DMS79 (cell line): ENCODE measurements at regions not wholly inside any gene's neighbourhood (a gene's known extent, or its start where the extent isn't known, plus 50 kb on each side); places are given as distances from the start of the nearest gene placed in this dataset.
"Not testable (repeated sequence)": the region's sequence is repeated elsewhere in the genome, so short reads cannot be mapped to it uniquely, and the experiment has no call there.

ENCODE experiments used
- DNase-seq: peaks from one replicate; lab custom pipeline; 2025; lab: John Stamatoyannopoulos, UW

DNA sequence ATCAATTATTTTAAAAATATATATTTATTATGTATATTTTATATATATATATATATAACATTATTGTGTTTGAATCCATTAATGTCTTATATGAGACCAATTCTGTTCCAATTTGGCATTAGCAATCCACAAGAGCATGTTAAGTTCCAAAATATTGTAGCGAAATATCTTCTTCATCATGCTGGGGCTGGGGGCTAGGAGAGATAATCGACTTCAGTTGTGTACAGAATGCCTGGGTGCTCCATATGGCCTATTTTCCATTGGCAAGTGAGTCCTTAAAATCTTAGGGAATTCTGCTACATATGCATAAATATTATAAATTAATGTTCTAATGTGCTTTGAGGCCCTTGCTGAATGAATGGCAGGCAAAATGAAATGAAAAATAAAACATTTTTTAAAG lies 117.7 kb downstream of the PCDH7 start:
- no peak for DNase-seq

DNA sequence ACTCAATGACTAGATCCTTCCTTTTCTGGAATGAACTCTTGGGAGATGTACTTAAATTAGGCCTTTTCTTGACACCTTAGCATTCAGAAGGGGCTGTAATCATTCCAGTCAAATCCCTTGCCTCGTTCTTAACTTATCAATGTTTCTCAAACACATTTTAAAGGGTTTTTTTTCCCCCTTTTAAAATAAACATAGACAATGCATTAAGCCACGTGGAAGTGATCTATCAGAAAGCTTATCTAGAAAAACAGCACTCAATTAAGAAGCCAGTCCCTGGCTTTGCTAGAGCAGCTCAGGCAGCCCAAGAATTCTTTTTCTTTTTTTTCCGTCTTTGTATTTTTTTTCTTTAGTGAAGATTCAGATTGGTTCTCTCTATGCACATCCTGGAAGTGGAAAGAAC lies 118.2 kb downstream of the PCDH7 start:
- DNase-seq: no peak

DNA sequence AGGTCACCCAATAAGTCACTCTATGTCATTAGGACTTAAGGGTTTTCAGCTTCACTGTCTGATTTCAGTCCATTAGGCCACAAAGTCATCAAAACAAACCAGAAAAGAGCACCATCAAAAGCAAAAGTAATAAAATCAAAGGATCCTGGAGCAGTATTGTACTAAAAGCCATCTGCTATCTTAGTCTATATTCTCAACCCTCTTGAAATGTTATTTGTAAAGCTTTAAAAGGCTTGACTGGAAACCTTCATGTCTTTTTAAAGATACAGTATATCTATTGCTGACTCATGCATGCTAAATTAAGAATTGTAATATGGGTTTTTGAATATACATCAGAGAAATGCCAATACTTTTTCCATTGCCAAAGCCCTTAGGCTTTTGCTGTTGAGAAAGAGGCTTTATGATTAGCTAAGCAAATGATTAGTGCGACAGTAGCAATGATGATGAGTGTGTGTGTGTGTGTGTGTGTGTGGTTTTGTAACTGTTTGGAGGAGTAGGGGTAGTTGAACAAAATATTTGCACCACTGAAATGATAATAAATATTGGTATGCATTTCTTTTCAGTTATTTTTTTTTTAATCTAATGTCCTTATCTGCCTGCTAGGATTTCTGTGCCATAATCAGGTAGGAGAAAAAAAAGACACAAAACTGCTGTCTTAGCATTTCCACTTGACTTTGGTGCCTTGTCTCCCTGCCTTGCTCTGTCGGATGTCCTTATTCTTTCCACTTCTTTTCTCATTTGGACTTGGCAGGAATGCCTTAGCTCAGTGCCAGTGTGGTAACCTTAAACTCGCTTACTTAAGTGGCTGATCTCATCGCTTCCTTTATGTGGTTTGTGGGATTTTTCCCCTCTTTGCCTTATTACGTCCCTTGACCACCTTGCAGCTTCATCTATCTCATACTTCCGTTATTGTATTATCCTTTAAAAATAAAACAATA lies 119.7 kb downstream of the PCDH7 start:
- no peak for DNase-seq

DNA sequence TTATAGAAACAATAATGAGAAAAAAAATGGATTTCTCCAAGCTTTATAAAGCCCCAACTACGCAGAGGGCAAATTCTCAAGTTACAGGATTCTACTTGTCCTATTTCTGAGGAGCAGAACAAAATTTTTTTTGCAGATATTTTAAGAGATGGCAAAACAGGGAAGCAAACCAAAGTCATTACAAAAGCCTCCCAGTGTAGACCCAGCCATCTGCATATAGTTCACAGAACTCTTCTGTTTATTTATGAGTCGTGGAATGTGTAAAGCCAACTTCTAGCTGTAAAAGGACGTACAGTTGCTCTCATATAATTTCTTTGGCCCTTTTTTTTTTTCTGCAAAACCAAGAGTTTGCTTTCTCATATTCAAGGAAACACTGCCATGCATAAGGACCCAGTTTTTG lies 120.4 kb downstream of the PCDH7 start:
- DNase-seq: no peak

DNA sequence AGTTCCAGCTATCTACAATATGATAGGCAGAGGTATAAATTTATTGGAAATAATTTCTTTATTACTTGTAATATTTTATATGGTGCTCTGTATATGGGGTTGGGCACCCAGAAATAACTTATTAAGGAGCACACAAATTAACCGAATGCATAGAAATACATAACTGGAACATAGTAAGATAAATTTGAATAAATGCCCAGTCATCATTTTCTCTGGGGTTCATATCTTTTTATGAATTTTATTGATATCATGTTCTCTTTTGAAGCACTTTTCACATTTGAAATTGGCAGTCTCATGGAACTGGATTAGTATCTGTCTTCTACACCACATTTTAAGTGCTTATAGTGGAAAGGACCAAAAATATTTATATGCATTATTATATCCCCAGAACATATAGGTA lies 122.0 kb downstream of the PCDH7 start:
- DNase-seq: no peak

DNA sequence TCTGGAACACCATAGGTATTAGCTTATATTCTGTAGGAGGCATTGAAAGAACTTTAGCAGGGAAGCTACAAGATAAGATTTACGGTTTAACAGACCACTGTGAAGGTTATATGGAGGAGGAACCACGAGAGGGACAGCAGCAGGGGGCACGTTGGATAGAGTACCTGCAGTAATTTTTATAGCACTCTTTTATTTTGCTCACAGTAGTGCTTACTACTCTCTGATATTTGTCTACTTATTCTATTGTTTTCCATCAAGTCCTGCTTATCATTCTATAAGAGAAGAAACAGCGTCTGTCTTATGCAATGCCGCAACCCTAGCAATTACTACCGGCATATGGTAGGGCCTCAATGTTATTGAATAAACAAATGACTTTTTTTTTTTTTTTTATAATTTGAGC lies 122.5 kb downstream of the PCDH7 start:
- DNase-seq: no peak

DNA sequence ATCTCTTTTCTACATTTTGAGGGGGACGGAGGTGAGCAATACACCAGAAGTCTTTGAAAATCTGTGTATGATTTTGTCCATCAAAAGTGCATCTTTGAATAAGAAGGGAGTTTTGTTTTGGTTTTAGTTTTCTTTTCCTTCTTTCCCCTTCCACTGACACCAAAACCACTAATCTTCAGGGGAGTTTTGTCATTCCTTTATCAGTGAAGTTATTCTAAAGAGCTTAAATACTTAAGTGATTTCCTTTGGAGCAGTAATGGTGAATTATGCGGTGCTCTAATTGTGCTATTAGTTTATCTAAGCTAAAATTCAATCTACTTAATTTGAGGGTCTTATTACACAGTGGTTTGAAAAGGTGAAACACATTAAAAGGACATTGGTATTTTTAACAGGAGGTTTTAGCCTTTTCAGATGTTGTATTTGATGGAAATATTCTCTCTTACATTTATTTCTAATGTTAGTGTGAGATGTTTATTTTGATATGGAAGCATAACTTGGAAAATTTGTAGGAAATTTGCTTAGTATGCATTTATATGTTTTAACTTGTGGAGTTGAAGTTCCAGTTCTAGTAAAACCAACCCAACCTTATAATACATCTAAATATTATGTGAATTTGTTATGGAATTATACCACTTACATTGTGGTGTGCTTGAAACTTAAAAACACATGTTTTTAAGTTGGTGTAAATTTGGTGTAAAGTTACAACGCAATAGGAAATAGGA lies 124.9 kb downstream of the PCDH7 start:
- no peak for DNase-seq

DNA sequence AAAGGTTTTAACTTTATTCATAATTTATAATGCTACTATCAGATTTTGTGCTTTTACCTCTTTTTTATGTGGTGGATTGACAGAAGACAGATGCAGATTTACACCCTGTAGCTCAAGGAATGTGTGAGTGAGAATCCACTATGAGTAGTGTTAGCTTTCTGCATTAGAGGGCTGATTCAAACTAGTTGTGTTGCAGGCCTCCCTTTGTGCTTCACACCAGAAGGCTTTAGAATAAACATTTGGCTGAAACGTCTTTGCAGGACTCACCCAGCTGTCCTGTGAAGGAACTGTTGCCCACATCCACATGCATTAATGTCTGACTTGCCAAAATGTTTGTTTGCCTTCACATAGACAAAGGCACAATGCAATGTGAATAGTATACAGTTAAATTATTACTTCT lies 127.0 kb downstream of the PCDH7 start:
- DNase-seq: no peak

DNA sequence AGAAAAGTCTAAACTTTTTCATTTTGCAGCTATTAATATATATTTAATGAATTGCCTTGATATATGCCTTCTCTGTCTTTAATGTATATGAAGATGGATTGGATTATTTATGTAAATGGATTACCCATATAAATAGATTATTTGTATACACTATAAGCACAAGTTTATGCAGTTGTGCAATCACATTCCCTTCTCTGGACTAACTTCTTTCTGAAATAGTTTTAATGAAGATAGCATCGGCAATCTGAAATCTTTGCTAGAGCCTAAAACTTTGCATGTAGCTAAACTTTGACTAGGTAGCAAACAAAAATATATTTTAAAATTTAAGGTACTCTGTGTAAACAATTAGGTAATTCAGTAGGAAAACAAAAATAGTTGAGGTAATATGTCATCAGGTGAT lies 127.8 kb downstream of the PCDH7 start:
- no peak for DNase-seq

DNA sequence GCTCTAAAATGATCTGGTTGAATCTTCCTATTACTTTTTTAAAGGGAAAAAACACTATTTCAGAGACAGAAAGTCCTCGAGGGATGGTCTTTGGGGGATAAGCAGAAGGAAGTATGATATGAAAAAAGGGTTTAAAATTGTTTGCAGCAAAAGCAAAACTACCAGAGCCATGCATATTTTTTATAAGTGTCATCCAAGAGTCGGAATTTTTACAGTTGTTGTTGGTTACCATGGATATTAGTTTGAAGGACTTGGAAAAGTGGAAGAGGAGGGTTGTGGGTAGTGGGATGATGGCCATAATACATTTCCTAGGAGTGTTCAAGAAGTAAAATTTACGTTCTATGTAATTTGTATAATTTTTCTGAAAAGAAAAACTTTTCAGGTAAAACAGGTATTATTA lies 134.4 kb downstream of the PCDH7 start:
- DNase-seq: no peak

DNA sequence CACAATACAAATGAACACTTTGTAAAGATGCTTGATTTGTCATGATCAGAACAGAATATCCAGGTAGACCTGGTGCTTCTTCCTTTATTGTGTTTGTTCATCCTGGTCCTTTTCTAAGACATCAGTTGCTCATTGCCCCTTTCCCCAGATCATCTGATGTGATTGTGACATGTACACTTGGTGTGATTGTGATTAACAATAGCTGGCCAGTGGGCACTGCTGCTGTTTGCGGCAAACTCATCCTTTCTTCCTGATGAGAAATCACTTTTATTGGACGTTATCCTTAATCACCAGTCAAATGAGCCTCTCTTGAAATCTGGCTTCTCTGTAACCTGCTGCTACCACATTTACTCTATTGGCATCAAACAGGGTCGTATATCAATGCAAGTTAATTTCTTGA lies 135.1 kb downstream of the PCDH7 start:
- no peak for DNase-seq

DNA sequence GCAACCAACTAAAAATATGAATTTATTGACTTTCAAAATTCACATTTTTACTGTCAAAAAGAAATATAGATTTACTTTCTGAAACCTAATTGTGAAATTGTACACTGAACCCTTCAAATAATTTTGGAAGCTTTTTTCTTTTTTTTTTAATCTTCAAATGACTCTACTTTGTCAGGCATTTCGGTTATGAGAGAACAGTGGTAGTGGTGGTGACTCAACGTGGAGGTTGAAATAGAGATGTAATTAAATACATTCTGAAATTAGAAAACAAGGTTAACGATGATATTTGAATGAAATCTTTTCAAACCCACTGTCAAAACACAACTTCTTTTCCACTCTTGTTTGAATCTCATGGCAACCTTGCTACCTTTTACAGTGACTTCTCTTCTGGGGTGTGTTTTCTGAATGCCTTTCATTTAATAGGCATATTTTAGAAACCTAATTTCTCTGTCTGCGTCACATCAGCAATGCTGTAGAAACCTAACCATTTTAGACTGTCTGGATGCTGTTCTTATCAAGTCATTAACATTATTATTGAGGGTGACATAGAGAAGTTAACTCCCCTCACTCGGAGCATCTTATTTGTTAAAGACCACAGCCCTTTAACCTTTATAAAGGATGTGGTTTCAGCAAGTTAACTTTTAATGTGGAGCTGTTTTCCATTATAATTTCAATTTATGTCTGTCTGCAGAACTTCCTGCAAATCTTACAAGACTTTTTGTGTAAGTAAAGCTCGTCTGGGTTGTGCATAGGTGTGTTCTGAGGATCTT lies 136.8 kb downstream of the PCDH7 start:
- no peak for DNase-seq

DNA sequence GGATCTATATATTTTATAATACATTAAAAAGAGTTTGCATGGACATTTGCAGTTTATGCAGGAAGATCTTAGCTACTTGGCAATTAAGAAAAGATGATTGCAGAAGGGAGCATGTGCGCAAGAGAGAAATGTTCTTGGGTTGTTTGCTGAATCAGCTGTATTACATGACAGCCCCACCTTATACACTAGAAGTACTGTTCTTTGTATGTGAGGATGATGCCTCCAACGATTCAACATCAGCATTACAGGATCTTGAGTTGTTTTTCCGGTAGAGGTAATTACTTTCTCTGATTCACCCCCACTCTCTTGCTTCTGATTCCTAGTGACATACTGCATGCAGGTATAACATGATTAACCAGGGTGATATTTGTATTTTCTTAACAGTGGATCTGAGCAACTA lies 140.8 kb downstream of the PCDH7 start:
- DNase-seq: no peak

DNA sequence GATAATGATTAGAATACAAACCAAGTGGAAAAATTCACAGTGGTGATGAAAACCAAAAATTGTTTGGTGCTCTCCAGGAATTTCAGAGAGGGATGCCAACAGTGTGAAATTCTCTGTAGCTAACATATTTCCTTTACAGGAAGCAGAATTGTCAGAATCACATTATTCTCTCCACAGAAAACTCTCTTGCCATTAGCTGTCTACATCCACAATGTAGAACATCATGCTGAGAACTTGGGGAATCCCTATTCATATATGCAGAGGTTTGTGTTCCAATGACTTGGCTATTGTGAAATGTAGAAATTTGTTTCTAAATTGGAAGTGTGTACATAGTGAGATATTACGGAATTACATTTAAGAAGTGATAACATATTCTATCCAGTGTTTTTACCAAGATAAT lies 142.0 kb downstream of the PCDH7 start:
- no peak for DNase-seq

DNA sequence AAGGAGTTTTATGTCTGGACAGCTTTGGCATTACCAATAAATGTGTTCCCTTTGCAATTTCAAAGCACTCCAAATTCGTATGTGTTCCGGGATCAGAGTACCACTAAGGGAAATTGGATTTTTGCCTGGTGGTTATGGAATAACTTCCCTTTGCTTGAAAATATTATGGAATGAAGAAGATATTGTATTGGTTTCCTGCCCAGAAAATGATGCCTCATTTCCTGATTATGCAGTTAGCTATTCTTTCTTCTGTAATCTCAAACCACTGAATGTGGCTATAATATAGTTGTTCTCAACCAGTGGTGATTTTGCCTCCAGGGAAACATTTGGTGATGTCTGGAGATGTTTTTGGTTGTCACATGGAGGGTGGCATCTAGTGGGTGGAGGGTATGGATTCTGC lies 142.9 kb downstream of the PCDH7 start:
- no peak for DNase-seq

DNA sequence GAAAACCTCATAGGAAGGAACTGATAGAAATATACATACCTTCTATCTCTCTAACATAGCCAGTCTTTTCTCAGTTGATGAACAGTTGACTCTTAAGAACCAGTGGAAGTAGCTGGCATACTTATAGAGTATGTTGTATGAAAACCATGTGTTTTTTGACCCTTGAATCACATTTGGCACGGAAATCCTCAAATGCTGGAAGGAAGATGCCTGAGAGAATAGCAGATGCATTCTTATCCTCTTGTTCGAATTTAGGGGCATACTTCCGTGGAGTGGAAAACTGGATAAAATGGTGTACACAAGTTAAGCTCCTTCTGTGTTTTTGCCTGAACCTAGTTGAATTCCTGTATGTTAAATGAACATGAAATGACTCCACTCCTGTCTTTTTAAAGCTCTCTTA lies 145.5 kb downstream of the PCDH7 start:
- DNase-seq: no peak

DNA sequence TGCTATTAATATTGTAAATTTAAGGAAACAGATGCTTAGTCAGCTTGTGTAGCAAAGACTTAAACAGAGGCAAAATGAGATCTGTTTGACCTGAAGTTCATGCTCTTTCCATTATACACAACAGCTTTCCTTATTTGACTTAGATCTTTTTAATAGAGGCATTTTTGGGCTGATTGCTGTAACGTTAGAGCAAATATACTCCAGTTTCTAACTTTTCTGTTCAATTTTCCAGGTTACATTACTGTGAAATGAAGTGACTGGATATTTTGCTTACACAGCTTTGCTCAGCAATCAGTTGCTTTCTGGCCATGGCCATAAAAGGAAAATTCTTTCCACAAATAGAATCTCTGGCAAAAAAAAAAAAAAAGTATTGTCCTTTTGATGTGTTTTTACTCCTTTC lies 146.2 kb downstream of the PCDH7 start:
- no peak for DNase-seq

DNA sequence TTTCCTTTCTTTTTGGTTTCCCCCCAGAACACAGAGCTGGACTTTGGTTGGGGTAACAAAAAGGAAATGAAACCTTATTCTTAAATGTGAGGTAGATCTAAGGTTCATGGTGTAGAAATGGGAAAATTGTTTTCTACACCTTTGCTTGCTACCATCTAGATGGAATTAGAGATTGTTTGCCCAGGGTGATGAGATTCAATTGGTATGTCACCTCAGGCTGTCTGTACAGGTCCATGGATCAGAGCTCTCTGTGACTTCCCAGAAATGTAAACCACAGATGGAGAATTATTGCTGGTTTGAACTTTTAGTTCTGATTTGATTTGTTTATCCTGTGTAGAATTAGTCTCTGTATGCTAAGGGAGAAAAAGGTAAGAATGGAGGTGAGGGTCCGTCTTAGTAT lies 146.7 kb downstream of the PCDH7 start:
- DNase-seq: no peak

DNA sequence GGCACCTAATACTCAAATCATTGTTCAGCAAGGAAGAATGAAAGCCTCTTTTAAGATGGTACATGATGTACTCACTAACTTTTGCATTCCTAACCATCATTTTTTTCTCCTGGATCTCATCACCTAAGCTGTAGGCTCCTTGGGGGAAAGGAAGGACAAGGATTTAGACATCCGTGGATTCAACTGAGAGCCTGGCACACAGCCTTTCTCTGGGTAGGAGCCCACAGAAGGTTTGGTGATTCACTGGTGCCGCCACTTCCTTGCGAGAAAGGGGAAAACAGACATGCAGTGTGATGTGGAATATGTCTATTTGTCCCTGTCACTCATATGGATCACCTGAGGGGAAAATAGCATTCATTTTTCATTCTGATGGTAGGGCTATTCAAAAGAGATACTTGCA lies 147.3 kb downstream of the PCDH7 start:
- no peak for DNase-seq

DNA sequence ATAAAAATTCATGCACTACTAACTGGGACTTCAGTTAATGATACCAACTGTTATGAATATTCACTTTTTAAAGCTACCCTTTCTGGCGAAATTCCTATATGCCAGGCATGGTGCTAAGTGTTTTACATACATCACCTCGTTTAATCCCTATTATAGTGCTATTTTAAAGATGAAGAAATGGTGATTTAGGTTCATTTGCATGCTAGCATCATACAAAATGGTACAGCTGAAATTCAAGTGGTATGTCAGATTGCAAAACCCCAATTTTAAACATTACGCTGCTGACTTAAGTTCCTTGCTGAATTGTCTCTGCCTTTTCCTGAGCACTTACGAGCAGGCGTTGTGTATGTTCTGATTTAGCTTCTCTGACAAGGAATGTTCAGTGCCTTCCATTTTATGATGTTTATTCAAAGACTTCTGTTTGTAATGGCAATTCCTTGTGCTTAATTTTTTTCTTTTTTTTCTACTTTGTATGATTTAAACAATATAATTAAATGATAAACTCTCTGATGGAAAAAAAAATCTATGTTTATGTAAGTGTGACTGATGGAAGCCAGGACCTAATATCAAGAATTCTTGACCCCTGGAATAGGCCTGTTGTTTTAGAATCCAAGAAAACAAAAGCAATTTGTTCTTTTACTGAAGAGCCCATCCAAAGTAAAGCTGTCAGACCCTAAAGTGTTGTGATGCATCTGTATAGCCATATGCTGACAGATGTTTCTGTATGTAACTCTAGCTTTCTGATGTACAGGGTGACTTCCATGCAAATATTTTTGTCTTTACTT lies 148.1 kb downstream of the PCDH7 start:
- no peak for DNase-seq

DNA sequence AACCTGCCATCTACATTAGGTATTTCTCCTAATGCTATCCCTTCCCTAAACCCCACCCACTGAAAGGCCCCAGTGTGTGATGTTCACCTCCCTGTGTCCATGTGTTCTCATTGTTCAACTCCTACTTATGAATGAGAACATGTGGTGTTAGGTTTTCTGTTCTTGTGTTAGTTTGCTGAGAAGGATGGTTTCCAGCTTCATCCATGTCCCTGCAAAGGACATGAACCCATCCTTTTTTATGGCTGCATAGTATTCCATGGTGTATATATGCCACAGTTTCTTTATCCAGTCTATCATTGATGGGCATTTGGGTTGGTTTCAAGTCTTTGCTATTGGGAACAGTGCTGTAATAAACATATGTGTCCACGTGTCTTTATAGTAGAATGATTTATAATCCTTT lies 149.2 kb downstream of the PCDH7 start:
- not testable (repeated sequence) for DNase-seq

DNA sequence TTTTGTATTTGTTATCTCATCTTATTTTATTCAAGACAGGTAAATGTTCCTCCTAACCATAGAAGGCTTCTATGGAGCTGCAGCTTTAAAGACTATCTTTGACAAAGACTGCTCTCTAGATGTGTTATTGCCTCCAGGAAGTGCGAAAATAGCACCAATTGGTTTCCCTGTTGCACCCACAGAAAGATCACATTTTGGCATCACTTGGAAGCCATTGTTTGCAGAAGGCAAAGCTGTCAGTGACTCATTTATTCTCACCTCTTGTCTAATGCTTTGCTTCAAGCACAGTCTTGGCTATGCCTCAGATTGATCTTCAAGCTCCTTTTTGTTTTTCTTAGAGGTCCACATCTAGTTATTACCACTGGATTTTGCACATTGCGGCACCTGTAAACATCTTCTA lies 150.3 kb downstream of the PCDH7 start:
- DNase-seq: no peak
